A172 (cell line): ENCODE measurements at regions not wholly inside any gene's neighbourhood (a gene's known extent, or its start where the extent isn't known, plus 50 kb on each side); places are given as distances from the start of the nearest gene placed in this dataset.

ENCODE experiments used
- DNase-seq: peaks from one replicate; pipeline ENCODE4 v3.0.0-alpha.2; 2015; ENCODE audit warnings: low spot score

DNA sequence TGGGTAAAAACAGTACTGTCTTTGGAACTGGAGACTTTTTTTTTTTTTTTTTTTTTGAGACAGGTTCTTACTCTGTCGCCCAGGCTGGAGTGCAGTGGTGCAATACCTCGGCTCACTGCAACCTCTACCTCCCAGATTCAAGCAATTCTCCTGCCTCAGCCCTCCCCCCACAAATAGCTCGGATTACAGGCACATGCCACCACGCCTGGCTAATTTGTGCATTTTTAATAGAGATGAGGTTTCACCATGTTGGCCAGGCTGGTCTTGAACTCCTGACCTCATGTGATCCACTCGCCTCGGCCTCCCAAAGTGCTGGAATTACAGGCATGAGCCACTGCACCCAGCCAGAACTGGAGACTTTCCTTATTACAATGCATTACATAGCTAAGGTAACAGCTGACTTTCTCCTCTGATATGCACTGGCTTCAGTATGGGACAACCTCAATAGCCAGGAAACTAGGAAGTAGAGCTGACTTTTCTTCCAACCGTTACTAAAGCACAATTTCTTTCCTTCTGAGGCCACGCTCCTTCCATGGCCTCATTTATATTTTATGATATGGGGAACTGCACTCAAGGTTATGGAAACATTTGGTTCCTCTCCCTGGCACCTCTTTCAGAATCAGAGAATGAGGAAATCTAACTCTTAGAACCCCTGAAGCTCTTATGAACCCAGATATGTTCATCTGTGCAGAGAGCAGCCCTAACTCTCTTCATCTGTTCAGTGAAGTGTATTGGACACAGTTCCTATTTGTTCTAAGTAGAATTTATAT is 53.5 kb upstream of the FAM9B start:
- no peak for DNase-seq

DNA sequence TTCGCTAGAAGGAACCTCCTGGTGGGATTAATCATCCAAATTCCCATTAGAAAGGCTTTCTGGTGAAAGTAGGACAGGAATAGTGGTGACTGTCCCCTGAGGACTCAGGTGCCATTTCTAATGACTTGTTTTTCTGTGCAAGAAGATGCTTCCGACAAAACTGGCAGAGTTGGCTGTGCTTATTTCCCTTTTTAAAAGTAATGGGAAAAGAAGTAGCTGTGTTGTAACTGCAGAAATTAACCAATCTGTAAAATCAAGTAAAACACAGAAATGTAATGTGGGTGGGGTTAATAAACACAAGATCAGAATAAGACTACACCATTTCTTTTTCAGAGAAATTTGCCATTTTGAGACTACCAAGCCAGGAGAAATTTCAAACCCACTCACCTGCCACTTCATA is 55.0 kb upstream of the FAM9B start:
- no peak for DNase-seq

DNA sequence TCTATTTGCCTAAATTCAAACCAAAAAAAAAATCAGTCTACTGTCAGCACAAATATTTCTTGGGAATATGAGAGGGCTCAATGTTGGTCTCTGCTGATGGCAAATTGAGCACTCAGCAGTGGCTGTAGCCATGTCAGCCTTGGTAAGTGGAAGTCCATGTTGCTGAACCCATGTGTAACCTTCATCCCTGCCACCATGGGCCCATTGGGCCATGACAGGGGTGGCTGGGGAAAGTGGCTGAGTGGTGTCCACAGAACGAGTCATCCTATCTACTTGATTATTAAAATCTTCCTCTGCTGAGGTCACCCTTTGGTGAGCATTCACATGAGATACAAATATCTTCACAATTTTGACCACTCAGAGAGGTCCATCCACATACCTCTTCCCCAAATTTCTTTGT is 56.8 kb upstream of the FAM9B start:
- DNase-seq: no peak

DNA sequence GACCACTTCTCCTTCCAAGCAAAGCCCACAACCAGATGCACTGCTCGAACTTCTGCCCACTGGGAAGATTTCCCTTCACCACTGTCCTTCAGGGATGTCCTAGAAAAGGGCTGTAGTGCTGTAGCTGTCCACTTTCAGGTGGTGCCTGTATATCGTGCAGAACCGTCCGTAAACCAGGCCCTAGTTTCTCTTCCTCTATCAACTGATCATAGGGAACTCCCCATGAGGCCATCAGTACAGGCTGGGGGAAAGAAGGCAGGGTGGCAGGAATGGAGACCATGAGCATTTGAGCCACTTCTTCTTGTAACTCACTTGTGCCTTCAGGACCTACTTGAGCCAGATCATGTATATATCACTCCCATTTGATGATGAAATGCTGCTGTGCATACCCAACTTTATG is 57.3 kb upstream of the FAM9B start:
- no peak for DNase-seq

DNA sequence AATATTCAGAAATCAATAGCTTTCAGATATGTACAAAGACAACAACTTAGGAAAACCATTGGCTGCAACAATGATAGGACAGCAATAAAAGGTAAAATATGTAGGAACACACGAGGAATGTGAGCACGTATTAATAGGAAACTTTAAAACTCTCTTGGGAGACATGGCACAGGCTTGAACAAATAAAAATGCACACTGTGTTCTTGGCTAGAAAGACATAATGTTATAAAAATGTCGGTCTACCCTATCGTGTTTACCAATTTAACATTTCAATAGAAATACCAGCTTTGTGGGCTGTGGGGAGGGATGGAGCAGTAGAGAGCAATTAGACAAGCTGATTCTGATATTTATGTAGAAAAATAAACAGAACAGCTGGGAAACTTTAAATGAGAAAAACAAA is 69.0 kb upstream of the FAM9B start:
- DNase-seq: no peak

DNA sequence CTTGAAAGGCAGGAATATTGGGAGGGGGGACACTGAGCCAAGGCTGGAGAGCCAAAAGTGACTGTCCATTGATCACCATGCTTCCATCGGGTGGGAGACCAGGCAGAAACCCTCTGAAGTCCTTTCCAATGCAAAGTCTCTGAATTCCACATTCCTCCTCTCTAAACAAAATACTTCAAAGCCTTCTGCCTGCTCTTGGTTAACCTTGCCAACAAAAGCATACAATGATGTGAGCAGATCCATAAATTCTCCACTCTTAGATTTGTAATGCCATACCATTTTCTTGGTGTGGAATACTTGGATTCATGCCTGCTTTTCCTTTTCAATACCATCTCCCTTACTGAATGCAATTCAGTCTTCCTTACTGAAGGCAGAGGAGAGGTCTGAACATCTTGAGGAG is 74.1 kb upstream of the FAM9B start:
- no peak for DNase-seq

DNA sequence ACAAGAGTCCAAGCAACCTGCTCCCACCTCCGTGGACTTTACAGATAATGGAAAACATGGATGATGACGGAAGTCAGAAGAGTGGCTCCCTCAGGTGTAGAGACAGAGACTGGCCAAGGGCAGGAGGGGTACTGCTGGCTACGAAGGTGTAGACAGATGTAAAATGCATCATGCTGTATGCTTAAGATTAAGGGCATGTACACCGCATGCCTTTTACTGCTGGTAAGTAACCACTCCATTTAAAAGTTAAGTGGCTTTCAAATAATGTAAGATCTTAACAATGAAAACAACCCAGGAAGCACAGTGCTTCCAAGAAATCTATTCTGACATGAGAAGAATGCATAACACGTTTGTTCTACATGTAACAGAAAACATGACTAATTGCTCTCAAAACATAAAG is 76.9 kb upstream of the FAM9B start:
- DNase-seq: no peak

DNA sequence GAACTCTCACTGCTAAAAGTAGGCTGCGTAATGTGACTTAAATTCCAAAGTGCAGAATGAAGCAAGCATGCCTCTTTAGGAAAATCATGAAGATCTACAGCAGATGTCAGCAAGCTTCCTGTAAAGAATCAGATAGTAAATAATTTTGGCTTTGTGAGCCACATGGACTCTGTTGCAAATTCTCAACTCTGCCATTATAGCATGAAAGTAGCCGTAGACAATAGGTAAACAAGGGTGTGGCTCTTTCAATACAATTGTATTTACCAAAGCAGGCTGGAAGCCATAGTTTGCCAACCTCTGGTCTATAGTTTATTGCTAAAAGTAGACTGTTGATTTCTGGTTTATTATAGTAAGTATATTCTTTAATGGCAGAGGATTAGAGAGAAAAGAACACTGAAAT is 80.3 kb upstream of the FAM9B start:
- DNase-seq: no peak

DNA sequence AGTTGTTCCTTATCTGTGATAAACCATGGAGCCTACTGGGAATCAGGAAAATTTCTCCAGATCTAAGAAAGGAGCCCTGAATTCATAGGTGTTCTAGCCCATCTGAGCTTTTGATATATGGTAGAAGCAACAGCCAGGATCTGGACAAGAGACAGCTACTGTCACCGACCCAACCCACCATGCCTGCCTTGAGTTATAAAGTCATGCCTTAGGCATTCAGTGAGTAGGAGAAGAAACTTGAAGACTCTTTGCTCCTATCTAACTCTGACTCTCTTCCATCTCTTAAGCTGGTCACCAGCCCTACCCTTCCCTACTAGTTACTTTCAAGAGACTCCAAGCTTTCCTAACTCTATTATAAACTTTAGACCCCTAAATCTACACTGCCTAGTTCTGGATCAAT is 83.9 kb upstream of the FAM9B start:
- no peak for DNase-seq

DNA sequence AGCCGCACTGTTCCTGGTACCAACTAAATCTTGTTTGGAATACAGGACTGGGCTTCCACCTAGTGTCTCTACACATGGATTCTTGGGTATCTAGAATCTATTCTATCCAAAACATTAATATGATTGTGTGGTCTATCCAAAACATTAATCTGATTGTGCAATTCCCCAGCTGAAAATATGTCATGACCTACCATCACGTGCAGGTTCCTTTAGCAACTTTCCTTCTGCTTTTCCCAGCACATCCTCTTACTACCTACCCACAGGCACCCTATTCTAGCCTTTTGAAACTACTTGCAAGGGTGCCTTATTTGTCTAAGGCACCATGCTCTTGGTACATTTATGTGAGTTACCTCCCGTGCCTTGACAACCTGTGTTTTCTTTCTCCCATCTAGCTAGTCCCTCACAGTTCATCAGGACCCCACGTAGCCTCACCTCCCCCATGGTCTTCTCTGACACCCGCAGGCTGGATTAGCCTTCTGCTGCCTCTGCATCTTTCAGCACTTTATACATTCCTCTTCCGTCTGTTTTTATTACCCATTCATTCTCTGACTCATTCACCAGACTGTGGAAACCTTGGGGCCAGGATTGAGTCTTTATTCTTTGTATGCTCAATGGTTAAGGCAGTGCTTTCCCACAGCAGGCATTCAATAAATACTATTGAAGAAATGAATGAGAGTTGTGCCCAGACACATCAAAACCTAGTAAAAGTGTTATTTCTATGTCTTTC is 88.8 kb upstream of the FAM9B start:
- DNase-seq: no peak

DNA sequence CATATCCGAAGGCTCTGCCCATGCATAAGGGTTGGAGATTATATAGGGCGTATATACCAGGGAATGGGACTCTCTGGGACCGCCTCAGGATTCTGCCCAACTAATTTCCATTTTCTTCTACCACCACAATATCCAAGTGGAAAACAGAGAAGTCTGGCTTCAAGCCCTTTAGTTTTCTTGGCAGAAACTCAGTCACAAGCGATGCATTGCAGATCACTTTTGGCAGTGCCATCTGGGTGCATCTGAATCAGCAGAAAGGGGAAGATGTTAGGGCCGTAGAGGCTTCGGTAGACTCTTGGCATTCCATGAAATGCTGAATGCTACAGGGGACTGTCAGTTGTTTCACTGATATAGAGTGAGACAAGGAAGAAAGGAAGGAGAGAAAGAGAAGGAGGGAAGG is 94.1 kb upstream of the FAM9B start:
- no peak for DNase-seq

DNA sequence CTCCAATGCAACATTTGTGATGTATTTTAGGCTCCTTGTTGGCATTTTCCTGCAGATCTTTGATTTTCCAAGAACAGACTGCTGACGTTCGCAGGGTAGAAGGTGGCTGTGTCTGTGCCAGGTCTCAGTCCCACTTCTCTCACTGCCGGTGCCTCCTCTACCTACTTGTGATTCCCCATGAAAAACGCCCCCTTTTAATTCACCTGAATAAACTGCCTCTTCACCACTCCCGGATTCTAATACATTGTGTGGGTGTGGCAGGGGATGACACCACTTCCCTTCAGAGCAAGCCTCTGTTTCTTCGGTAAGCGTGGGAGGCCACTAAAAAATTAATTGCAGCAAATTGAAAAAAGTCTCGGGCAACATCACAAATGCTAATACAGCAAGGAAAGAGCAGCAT is 96.1 kb upstream of the FAM9B start:
- no peak for DNase-seq

DNA sequence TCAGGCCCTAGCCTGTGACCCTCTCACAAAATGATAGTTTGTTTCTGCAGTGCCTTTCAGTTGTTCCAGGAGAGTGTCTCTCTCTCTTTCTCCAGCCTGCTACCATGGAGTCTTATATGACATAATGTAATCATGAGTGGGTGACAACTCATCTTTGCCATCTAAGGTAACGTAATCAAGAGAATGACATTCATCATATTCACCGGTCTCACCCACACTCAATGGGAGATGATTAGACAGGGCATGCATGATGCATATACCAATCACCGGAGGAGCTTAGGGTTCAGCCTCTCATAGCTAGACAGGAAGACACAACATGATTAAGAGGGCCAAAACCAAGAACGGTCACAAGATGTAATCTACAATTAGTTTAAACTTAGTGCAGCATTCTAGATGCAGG is 97.1 kb upstream of the FAM9B start:
- no peak for DNase-seq

DNA sequence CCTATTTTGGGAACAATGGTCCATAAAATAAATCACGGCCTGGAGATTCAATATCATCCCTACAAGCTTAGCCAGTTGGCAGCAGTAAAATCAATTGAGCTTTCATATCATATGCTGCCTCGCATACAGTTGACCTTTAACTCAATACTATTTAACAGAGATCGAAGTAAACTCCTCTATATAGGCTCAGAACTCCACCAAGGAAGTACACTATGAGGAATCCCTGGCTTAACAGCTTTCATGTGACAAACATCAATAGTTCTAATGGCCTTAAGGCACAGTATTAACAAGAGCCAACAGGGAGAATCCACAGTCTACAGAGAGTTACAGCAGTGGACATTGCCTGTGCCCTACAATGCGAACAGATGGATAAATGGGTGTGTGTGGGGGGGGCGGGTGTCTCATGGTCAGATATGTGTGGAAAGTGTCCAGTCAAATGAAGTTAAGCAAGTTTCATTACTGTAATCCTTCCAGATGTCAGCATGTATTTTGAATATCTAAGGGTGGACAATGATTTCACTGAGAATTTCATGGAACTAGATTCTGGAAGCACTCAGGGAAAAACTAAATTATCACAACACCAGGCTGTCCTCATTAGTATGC is 98.2 kb upstream of the FAM9B start:
- DNase-seq: no peak

DNA sequence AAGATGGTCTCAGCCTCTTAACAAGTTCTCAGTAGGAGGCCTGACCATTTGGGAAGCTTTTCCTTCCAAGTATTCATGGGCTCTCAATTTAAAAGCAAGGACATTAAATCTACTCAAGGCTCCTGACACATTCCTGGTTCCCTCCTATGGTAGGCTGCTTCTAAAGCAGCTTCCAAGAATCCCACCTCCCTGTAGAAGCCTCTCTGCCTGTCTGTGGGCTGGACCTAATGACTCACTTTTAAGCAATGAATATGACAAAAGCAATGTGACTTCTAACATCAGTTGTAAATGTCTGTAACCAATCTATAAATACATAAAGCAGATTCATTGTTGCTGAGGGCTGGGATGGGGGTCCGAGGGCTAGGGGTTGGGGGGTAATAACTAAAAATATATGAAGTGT is 99.5 kb upstream of the FAM9B start:
- no peak for DNase-seq

DNA sequence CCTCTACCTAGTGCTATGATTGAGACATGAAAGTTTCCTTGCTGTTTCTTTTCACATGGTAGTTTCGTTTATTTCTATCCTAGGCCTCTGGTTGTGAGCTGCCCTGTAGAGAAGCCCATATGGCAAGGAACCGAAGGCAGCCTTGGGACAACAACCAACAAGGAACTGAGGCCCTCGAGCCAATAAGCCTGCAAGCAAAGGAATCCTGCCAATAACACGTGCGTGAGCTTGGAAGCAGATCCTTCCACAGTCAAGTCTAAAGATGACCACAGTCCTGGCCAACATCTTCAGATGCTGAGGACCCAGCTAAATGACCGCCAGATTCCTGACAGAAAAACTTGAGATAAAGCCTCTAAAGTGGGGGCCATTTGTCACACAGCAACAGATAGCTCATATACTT is 100.4 kb upstream of the FAM9B start:
- DNase-seq: no peak

DNA sequence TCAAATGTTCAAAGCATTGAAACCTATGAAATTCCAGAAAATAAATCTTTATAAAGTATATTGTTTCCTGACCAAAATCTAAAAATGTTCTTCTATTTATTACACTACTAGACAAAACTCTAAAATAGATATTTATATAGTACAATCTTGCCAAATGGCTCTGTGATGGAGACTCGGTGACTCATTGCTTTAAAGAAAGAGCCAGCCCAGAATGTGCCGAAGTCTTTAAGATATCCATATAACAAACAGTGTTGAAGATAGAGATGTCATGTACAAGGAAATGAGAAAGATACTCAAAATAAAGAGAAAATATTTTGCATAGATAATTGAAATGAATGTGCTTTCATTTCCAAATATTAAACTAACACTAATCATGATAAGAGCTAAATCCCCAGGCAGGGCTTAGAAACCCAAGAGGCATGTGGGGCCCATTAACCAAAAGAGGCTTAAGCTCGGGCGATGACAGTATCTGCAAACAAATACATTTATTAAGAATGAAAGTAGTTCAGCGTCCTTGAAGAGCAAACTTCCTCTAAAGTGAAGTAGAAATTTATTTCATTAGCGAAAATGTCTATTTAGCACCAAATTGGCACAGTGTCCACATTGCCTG is 102.1 kb upstream of the FAM9B start:
- no peak for DNase-seq

DNA sequence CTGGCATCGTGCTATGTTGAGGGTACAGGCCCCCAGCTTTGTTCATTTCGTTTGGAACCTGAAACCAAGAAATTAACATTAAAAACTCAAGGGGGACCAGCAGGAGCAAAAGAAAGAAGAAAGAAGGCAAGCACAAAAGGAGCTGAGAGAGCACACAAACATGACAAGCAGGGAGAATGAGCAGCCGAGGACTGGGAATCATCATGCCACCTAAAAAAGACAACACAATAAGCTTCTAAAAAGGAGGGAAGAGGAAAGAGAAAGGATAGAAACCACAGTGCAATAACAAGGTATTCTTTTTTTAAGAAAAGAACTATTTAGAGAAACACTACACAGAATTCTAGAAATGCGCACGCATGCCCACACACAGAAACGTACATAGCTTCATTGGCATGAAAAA is 103.2 kb upstream of the FAM9B start:
- no peak for DNase-seq

DNA sequence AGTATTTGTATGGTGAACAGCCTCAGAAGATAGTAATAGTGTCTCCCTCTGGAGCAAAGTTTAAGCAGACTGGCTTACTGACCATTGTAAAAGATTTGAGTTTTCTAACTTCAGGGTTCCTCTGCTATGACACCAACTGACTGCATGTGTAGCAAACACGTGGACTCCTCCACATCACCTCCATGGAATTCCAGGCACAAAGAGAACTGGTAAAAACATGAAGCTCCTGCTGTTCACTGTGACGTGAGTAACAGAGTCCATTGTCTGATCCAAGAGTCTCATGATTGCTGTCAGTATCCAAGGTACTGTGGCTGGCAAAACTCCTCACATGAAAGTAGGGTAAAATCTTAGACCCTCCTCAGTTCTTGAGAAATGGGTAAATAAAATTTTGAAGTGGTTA is 107.6 kb upstream of the FAM9B start:
- DNase-seq: peak; percentile 27

DNA sequence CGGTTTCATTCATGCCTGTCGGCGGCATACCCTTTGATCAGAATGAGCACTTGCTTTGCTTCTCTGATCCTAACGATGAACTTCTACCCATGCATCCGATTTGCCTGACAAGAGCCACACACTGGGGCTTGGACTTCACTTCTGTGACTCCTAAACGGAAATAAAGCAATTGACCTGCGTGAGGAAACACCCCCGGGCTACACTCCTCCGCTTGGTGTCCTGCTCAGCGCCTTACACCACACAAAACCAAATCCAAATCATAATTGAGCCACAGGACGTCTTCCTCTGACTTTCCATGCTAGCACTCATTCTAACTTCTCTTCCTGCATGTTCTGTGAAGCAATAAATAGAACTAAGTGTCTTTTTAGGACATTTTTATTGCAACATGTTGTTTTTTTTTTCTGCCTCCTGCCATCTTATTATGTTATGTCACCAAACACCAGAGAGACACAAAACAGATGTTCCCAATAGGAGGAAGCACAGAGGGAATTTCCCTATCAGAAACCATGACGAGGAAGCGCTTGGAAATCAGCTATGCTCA is 110.8 kb upstream of the FAM9B start:
- no peak for DNase-seq

DNA sequence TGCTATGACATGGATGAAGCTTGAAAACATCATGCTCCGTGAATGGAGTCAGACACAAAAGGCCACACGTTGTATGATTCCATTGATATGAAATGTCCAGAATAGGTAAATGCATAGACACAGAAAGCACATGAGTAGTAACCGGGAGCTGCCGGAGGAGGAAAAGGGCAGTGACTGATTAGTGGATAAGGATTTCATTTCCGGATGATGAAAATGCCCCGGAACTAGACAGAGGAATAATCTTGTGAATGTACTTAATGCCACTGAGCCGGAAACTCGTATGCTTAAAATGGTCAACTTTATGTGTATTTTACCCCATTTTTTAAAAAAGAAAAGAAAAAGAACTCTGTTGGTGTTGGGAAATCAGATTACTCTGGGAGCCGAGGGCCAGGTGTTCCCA is 112.7 kb upstream of the FAM9B start:
- no peak for DNase-seq

DNA sequence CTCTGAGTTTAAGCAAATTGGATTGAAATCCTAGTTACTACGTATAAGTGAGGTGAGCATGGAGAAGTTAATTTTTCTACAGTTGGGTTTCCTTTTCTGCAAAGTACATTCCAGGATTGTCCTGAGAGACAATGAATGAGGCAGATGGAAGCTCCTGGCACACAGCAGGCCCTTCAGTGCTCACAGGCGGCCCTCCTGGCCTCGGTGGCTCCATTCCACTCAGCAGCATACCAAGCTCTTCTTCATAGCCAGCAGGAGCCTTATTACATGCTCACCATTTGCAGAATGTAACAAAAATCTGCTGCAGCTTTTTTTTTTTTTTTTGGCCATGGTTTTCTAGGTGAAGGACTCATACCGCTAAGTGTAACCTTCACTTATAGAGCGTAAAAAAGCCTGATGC is 113.2 kb upstream of the FAM9B start:
- DNase-seq: no peak

DNA sequence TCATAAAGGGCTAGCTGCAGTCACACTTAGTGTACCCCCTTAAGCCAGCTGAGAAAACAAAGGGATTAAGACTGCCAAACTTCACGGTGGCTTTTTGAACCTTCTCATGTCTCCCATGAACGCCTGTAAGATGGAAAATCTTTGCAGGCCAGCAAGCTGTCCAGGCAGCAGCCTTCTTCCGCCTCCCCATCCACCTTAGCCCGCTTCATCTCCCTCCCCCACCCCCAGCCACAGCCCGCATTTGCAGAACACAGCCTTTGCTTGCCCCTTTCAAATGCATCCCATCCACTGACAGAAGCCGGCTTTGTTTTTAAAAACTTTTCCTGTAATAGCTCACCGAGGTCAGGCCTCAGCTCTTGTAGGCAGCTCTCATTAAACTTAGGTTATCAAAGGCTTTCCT is 113.8 kb upstream of the FAM9B start:
- no peak for DNase-seq
